WTC11 (cell line): ENCODE measurements at regions not wholly inside any gene's neighbourhood (a gene's known extent, or its start where the extent isn't known, plus 50 kb on each side); places are given as distances from the start of the nearest gene placed in this dataset.

ENCODE experiments used
- ELF4 ChIP-seq: sonication (generic); formaldehyde crosslinking; IDR thresholded peaks from 2 replicates; pipeline ENCODE4 v1.8.1; 2022; ENCODE audit warnings: low read depth, mild to moderate bottlenecking, moderate library complexity, missing genetic modification reagents
- JUN ChIP-seq: sonication (generic); formaldehyde crosslinking; IDR thresholded peaks from 2 replicates; pipeline ENCODE4 v1.8.0; 2023; ENCODE audit warnings: mild to moderate bottlenecking, missing genetic modification reagents
- NR2C2 ChIP-seq: sonication (generic); formaldehyde crosslinking; IDR thresholded peaks from 2 replicates; pipeline ENCODE4 v1.8.0; 2022; ENCODE audit warnings: mild to moderate bottlenecking, missing genetic modification reagents
- PRRX2 ChIP-seq: fragments of 250-450 bp; sonication (Bioruptor Pico); IDR thresholded peaks from 2 replicates; pipeline ENCODE4 v1.8.0; 2021; ENCODE audit warnings: mild to moderate bottlenecking
- ZBTB21 ChIP-seq: sonication (generic); formaldehyde crosslinking; IDR thresholded peaks from 2 replicates; pipeline ENCODE4 v1.8.1; 2023; ENCODE audit warnings: mild to moderate bottlenecking, missing genetic modification reagents, borderline replicate concordance
- ZNF219 ChIP-seq: sonication (generic); formaldehyde crosslinking; IDR thresholded peaks from 2 replicates; pipeline ENCODE4 v1.8.0; 2023; ENCODE audit warnings: missing genetic modification reagents, mild to moderate bottlenecking, borderline replicate concordance
- TF ChIP-seq, protein P1 (sequence below): fragments of 200-600 bp; IDR thresholded peaks from 2 replicates; pipeline ENCODE4 v1.8.0; 2022; ENCODE audit warnings: antibody characterized with exemption
- TF ChIP-seq, protein P2 (sequence below): sonication (generic); formaldehyde crosslinking; IDR thresholded peaks from 2 replicates; pipeline ENCODE4 v1.8.1; 2022; ENCODE audit warnings: mild to moderate bottlenecking, missing genetic modification reagents, moderate library complexity, borderline replicate concordance
- TF ChIP-seq, protein P3 (sequence below): sonication (generic); formaldehyde crosslinking; IDR thresholded peaks from 2 replicates; pipeline ENCODE4 v1.8.0; 2022; ENCODE audit warnings: mild to moderate bottlenecking, missing genetic modification reagents
- TF ChIP-seq, protein P4 (sequence below): sonication (generic); formaldehyde crosslinking; IDR thresholded peaks from 2 replicates; pipeline ENCODE4 v1.8.1; 2023; ENCODE audit warnings: mild to moderate bottlenecking, moderate library complexity, missing genetic modification reagents
- TF ChIP-seq, protein P5 (sequence below): sonication (generic); formaldehyde crosslinking; IDR thresholded peaks from 2 replicates; pipeline ENCODE4 v1.8.0; 2022; ENCODE audit warnings: mild to moderate bottlenecking, missing genetic modification reagents
- TF ChIP-seq, protein P6 (sequence below): sonication (generic); formaldehyde crosslinking; IDR thresholded peaks from 2 replicates; pipeline ENCODE4 v1.8.1; 2022; ENCODE audit warnings: low read depth, missing genetic modification reagents, borderline replicate concordance

DNA sequence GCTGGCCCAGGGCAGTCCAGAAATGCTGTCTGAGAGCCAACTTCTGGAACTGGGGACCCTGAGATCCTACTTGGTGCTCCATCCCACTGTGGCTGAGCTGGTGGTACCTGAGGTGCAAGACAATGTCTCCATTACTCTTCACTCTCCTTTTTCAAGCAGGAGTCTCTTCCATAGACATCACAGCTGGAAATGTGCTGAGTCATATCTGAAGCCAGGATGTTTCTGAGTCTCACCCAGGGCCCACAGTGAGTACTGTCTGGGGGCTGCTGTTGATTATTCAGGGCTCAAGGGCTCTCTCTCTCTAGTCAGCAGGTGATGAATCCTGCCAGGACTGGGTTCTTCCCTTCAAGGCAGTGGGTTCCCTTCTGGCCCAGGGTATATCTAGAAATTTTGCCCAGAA lies 145.2 kb upstream of the TAS2R1 start:
- TF ChIP-seq, protein P1, sequence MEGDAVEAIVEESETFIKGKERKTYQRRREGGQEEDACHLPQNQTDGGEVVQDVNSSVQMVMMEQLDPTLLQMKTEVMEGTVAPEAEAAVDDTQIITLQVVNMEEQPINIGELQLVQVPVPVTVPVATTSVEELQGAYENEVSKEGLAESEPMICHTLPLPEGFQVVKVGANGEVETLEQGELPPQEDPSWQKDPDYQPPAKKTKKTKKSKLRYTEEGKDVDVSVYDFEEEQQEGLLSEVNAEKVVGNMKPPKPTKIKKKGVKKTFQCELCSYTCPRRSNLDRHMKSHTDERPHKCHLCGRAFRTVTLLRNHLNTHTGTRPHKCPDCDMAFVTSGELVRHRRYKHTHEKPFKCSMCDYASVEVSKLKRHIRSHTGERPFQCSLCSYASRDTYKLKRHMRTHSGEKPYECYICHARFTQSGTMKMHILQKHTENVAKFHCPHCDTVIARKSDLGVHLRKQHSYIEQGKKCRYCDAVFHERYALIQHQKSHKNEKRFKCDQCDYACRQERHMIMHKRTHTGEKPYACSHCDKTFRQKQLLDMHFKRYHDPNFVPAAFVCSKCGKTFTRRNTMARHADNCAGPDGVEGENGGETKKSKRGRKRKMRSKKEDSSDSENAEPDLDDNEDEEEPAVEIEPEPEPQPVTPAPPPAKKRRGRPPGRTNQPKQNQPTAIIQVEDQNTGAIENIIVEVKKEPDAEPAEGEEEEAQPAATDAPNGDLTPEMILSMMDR = no peak
- TF ChIP-seq, protein P2, sequence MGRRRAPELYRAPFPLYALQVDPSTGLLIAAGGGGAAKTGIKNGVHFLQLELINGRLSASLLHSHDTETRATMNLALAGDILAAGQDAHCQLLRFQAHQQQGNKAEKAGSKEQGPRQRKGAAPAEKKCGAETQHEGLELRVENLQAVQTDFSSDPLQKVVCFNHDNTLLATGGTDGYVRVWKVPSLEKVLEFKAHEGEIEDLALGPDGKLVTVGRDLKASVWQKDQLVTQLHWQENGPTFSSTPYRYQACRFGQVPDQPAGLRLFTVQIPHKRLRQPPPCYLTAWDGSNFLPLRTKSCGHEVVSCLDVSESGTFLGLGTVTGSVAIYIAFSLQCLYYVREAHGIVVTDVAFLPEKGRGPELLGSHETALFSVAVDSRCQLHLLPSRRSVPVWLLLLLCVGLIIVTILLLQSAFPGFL (CRISPR knock-in tag) = no peak
- TF ChIP-seq PRRX2 (CRISPR knock-in tag) (no peak), NR2C2 (CRISPR knock-in tag) (no peak), ELF4 (CRISPR knock-in tag) (no peak), ZBTB21 (CRISPR knock-in tag) (no peak), ZNF219 (no peak), JUN (CRISPR knock-in tag) (no peak)
- TF ChIP-seq, protein P3, sequence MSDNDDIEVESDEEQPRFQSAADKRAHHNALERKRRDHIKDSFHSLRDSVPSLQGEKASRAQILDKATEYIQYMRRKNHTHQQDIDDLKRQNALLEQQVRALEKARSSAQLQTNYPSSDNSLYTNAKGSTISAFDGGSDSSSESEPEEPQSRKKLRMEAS (CRISPR knock-in tag) = no peak
- TF ChIP-seq, protein P4, sequence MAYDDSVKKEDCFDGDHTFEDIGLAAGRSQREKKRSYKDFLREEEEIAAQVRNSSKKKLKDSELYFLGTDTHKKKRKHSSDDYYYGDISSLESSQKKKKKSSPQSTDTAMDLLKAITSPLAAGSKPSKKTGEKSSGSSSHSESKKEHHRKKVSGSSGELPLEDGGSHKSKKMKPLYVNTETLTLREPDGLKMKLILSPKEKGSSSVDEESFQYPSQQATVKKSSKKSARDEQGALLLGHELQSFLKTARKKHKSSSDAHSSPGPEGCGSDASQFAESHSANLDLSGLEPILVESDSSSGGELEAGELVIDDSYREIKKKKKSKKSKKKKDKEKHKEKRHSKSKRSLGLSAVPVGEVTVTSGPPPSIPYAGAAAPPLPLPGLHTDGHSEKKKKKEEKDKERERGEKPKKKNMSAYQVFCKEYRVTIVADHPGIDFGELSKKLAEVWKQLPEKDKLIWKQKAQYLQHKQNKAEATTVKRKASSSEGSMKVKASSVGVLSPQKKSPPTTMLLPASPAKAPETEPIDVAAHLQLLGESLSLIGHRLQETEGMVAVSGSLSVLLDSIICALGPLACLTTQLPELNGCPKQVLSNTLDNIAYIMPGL = no peak
- TF ChIP-seq, protein P5, sequence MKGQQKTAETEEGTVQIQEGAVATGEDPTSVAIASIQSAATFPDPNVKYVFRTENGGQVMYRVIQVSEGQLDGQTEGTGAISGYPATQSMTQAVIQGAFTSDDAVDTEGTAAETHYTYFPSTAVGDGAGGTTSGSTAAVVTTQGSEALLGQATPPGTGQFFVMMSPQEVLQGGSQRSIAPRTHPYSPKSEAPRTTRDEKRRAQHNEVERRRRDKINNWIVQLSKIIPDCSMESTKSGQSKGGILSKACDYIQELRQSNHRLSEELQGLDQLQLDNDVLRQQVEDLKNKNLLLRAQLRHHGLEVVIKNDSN (CRISPR knock-in tag) = no peak
- TF ChIP-seq, protein P6, sequence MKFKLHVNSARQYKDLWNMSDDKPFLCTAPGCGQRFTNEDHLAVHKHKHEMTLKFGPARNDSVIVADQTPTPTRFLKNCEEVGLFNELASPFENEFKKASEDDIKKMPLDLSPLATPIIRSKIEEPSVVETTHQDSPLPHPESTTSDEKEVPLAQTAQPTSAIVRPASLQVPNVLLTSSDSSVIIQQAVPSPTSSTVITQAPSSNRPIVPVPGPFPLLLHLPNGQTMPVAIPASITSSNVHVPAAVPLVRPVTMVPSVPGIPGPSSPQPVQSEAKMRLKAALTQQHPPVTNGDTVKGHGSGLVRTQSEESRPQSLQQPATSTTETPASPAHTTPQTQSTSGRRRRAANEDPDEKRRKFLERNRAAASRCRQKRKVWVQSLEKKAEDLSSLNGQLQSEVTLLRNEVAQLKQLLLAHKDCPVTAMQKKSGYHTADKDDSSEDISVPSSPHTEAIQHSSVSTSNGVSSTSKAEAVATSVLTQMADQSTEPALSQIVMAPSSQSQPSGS = no peak
